ENCODE measurements at regions not wholly inside any gene's neighbourhood (a gene's known extent, or its start where the extent isn't known, plus 50 kb on each side); places are given as distances from the start of the nearest gene placed in this dataset.

GRCh38 chr14:97311411-97311810 lies 514.2 kb downstream of the VRK1 start:
- H3K9ac ChIP-seq (ENCODE audit: low read depth in 2 of 2, low read length in 2 of 2), result no peak overlapping the region
- no peak overlapping the region for H3K27ac ChIP-seq
- no peaks in the 10 kb centered on the region for H3K36me3 ChIP-seq
- H3K27me3 ChIP-seq, result no peaks in the 10 kb centered on the region
- no peaks in the 10 kb centered on the region for H3K4me1 ChIP-seq
- H3K9me3 ChIP-seq, result no peaks in the 10 kb centered on the region
- H3K4me3 ChIP-seq, result no peak overlapping the region
- TF ChIP-seq CTCF (IDR thresholded peaks at IDR 0.05), result no peak
- no peak for DNase-seq
- intact Hi-C loops (cut with DNase I), result no loop called here

- Histone ChIP-seq H3K27ac (no peak overlapping the region), H3K36me3 (no peaks in the 10 kb centered on the region)
- DNase-seq, result no peak
Observed at GRCh38 chr14:97312910-97313309, 515.7 kb downstream of the VRK1 start.

DNA sequence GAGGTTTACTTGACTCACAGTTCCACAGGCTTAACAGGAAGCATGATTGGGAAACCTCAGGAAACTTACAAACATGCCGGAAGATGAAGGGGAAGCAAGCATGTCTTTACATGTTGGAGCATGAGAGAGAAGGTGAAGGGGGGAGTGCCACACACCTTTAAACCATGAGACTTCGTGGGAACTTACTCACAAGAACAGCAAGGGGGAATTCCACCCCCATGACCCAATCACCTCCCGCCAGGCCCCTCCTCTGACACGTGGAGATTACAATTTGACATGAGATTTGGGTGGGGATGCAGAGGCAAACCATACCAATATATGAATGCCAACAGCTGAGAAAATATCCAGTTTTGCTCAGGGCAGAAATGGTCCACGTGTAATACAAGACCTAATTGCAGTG lies 518.6 kb downstream of the VRK1 start:
- TF ChIP-seq CTCF (IDR thresholded peaks at IDR 0.05), result no peak
- no peak overlapping the region for H3K27ac ChIP-seq
- no peaks in the 10 kb centered on the region for H3K36me3 ChIP-seq
- no peaks in the 10 kb centered on the region for H3K27me3 ChIP-seq
- H3K9me3 ChIP-seq, result no peaks in the 10 kb centered on the region
- intact Hi-C loops (cut with DNase I), result no loop called here
- H3K4me1 ChIP-seq, result no peaks in the 10 kb centered on the region
- DNase-seq, result no peak
- H3K4me3 ChIP-seq, result no peak overlapping the region
- no peak overlapping the region for H3K9ac ChIP-seq (ENCODE audit: low read depth in 2 of 2, low read length in 2 of 2)

More at GRCh38 chr14:97312910-97313309, 515.7 kb downstream of the VRK1 start:
- Histone ChIP-seq H3K4me1 (no peaks in the 10 kb centered on the region), H3K4me3 (no peak overlapping the region), H3K9ac (ENCODE audit: low read depth in 2 of 2, low read length in 2 of 2) (no peak overlapping the region), H3K27me3 (no peaks in the 10 kb centered on the region), H3K9me3 (no peaks in the 10 kb centered on the region)
- TF ChIP-seq CTCF (IDR thresholded peaks at IDR 0.05), result no peak
- intact Hi-C loops (cut with DNase I), result no loop called here

DNA sequence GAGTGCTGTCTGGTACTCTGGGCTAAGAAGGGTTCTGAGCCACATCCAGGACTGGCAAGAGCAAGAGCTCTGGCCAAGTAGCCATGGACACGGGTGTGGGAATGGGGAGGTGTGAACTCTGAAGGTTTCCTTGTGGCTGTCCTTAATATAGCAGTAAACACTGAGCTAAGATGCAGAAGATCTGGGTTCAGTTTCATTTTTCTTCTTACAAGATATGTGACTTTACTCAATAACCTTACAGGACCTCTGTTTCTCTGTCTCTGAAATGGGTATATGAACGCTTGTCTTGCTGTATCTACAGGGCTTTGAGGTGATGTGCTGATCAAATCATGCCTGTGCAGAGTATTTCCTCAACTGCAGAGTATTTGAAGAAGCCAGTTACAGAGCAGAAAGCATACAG lies 521.2 kb downstream of the VRK1 start:
- TF ChIP-seq CTCF (IDR thresholded peaks at IDR 0.05), result no peak
- H3K4me3 ChIP-seq, result no peak overlapping the region
- no peaks in the 10 kb centered on the region for H3K9me3 ChIP-seq
- intact Hi-C loops (cut with DNase I), result no loop called here
- no peak for DNase-seq
- H3K36me3 ChIP-seq, result no peaks in the 10 kb centered on the region
- H3K27me3 ChIP-seq, result no peaks in the 10 kb centered on the region
- no peaks in the 10 kb centered on the region for H3K4me1 ChIP-seq
- no peak overlapping the region for H3K27ac ChIP-seq
- H3K9ac ChIP-seq (ENCODE audit: low read depth in 2 of 2, low read length in 2 of 2), result no peak overlapping the region

DNA sequence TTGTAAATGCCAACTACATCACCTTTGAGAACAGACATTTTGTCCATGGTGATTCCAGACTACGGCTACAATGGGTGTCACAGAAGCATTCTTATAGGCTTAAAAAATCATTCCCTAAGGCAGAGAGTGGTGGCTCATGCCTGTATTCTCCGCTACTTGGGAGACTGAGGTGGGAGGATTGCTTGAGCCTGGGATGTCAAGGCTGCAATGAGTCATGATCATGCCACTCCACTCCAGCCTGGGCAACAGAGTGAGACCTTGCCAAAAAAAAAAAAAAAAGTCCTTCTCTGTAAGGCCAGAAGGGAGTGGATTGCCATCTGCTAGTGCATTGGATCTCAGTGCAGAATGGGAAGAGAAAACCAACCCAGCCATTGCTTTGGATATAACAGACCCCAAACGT lies 522.5 kb downstream of the VRK1 start:
- DNase-seq, result no peak
- Histone ChIP-seq H3K4me3 (no peak overlapping the region), H3K36me3 (no peaks in the 10 kb centered on the region), H3K27me3 (no peaks in the 10 kb centered on the region), H3K9me3 (no peaks in the 10 kb centered on the region), H3K9ac (ENCODE audit: low read depth in 2 of 2, low read length in 2 of 2) (no peak overlapping the region), H3K4me1 (no peaks in the 10 kb centered on the region), H3K27ac (no peak overlapping the region)
- intact Hi-C loops (cut with DNase I), result no loop called here
- no peak for TF ChIP-seq CTCF (IDR thresholded peaks at IDR 0.05)

- H3K9me3 ChIP-seq, result no peaks in the 10 kb centered on the region
- H3K9ac ChIP-seq (ENCODE audit: low read depth in 2 of 2, low read length in 2 of 2), result no peak overlapping the region
- intact Hi-C loops (cut with DNase I), result no loop called here
- no peaks in the 10 kb centered on the region for H3K36me3 ChIP-seq
- H3K4me1 ChIP-seq, result no peaks in the 10 kb centered on the region
- no peaks in the 10 kb centered on the region for H3K27me3 ChIP-seq
- DNase-seq, result no peak
- no peak for TF ChIP-seq CTCF (IDR thresholded peaks at IDR 0.05)
- no peak overlapping the region for H3K27ac ChIP-seq
- no peak overlapping the region for H3K4me3 ChIP-seq
Observed at GRCh38 chr14:97328743-97329142, 531.6 kb downstream of the VRK1 start.

Data from colonic mucosa (tissue), 4 donors.